Tibial nerve (tissue), 4 donors: ENCODE measurements at regions not wholly inside any gene's neighbourhood (a gene's known extent, or its start where the extent isn't known, plus 50 kb on each side); places are given as distances from the start of the nearest gene placed in this dataset.
"Not testable (repeated sequence)": the region's sequence is repeated elsewhere in the genome, so short reads cannot be mapped to it uniquely, and the experiment has no call there.

Experiments used
- DNase-seq, 2 donors: peaks; one replicate each; pipeline ENCODE4 v3.0.0-alpha.2; 2019; ENCODE audit warnings: low spot score in 2 of 2
- H3K27ac ChIP-seq, 4 donors: fragments of 200-600 bp; sonication (generic) in 3 of 4; one replicate each; pipeline ENCODE4 v1.5.1; 2017 to 2019; ENCODE audit warnings: mild to moderate bottlenecking in 1 of 4
- H3K27me3 ChIP-seq, 2 donors: fragments of 200-600 bp; sonication (generic) in 1 of 2; one replicate each; pipeline versions ENCODE4 v1.5.1 to v1.6.0; 2017 to 2019
- H3K36me3 ChIP-seq, 3 donors: fragments of 200-600 bp; sonication (generic); one replicate each; pipeline ENCODE4 v1.5.1; 2018 to 2019
- H3K4me1 ChIP-seq, 4 donors: fragments of 200-600 bp; sonication (generic) in 3 of 4; one replicate each; pipeline ENCODE4 v1.5.1; 2017 to 2019
- H3K4me3 ChIP-seq, 4 donors: fragments of 200-600 bp; sonication (generic) in 3 of 4; one replicate each; pipeline ENCODE4 v1.5.1; 2017 to 2019; ENCODE audit warnings: mild to moderate bottlenecking in 1 of 4, moderate library complexity in 1 of 4
- H3K9me3 ChIP-seq, 4 donors: fragments of 200-600 bp; sonication (generic) in 3 of 4; one replicate each; pipeline ENCODE4 v1.5.1; 2017 to 2019
- CTCF ChIP-seq, 5 experiments: fragments of 200-600 bp in 3 of 5; fragments of 450-650 bp in 2 of 5; sonication (generic) in 3 of 5; IDR thresholded peaks; one replicate each; pipeline ENCODE4 v1.5.1; 2016 to 2019; ENCODE audit warnings: antibody characterized with exemption in 5 of 5, mild to moderate bottlenecking in 3 of 5, moderate library complexity in 2 of 5
- EP300 ChIP-seq, 2 donors: sonication (generic); formaldehyde crosslinking; IDR thresholded peaks; one replicate each; pipeline ENCODE4 v1.6.1; 2017; ENCODE audit warnings: antibody characterized with exemption in 2 of 2, mild to moderate bottlenecking in 1 of 2
- POLR2A ChIP-seq, 2 donors: fragments of 450-650 bp; IDR thresholded peaks; one replicate each; pipeline ENCODE4 v1.6.1; 2017; ENCODE audit warnings: antibody characterized with exemption in 2 of 2, mild to moderate bottlenecking in 2 of 2, moderate library complexity in 2 of 2
- WGBS, 2 donors: methylation state at CpG; one replicate each; pipeline ENCODE4 v1.1.5; 2018; 5-methylcytosine and 5-hydroxymethylcytosine counted together

- 66 to 74% methylated on average over 4 of the region's 4 CpGs for WGBS, 2 donors
- H3K4me3 ChIP-seq: no peak overlapping the region
- H3K4me1 ChIP-seq: no peaks in the 10 kb centered on the region
- TF ChIP-seq CTCF (IDR thresholded peaks at IDR 0.05) (no peak), EP300 (IDR thresholded peaks at IDR 0.05) (no peak), POLR2A (IDR thresholded peaks at IDR 0.05) (no peak)
- DNase-seq: no peak
- no peak overlapping the region for H3K27ac ChIP-seq
- H3K27me3 ChIP-seq: no peaks in the 10 kb centered on the region
- H3K9me3 ChIP-seq: no peaks in the 10 kb centered on the region
- H3K36me3 ChIP-seq: no peaks in the 10 kb centered on the region
Observed at GRCh38 chr12:88903333-88903732, 323.1 kb upstream of the KITLG start.

GRCh38 chr12:88897723-88898122, 317.5 kb upstream of the KITLG start:
- WGBS, 2 donors: 53 to 62% methylated on average over 1 of the region's 1 CpG
- no peaks in the 10 kb centered on the region for H3K27me3 ChIP-seq
- no peak for DNase-seq
- no peaks in the 10 kb centered on the region for H3K36me3 ChIP-seq
- H3K4me3 ChIP-seq: no peak overlapping the region
- H3K9me3 ChIP-seq: no peaks in the 10 kb centered on the region
- H3K27ac ChIP-seq: no peak overlapping the region
- H3K4me1 ChIP-seq: peaks cover 0 to 6% (median 0%) of the 10 kb centered on the region in 4 donors
- no peak for TF ChIP-seq CTCF (IDR thresholded peaks at IDR 0.05)
- TF ChIP-seq EP300 (IDR thresholded peaks at IDR 0.05): no peak
- no peak for TF ChIP-seq POLR2A (IDR thresholded peaks at IDR 0.05)

GRCh38 chr12:88896958-88897357, 316.7 kb upstream of the KITLG start:
- H3K27me3 ChIP-seq: no peaks in the 10 kb centered on the region
- no peak overlapping the region for H3K27ac ChIP-seq
- no peak overlapping the region for H3K4me3 ChIP-seq
- H3K9me3 ChIP-seq: no peaks in the 10 kb centered on the region
- peaks cover 0 to 6% (median 0%) of the 10 kb centered on the region in 4 donors for H3K4me1 ChIP-seq
- TF ChIP-seq POLR2A (IDR thresholded peaks at IDR 0.05) (no peak), EP300 (IDR thresholded peaks at IDR 0.05) (no peak), CTCF (IDR thresholded peaks at IDR 0.05) (no peak)
- no peaks in the 10 kb centered on the region for H3K36me3 ChIP-seq
- DNase-seq: no peak
- 23 to 33% methylated on average over 2 of the region's 2 CpGs for WGBS, 2 donors

GRCh38 chr12:88895634-88896033, 315.4 kb upstream of the KITLG start:
- Histone ChIP-seq H3K4me1 (peaks cover 0 to 6% (median 0%) of the 10 kb centered on the region in 4 donors), H3K27ac (no peak overlapping the region), H3K4me3 (no peak overlapping the region), H3K36me3 (no peaks in the 10 kb centered on the region), H3K27me3 (no peaks in the 10 kb centered on the region), H3K9me3 (no peaks in the 10 kb centered on the region)
- TF ChIP-seq CTCF (IDR thresholded peaks at IDR 0.05) (no peak), POLR2A (IDR thresholded peaks at IDR 0.05) (no peak), EP300 (IDR thresholded peaks at IDR 0.05) (no peak)
- 53 to 68% methylated on average over 1 of the region's 1 CpG for WGBS, 2 donors
- DNase-seq: no peak

- WGBS, 2 donors: 69 to 71% methylated on average over 3 of the region's 3 CpGs
- no peaks in the 10 kb centered on the region for H3K27me3 ChIP-seq
- no peak for TF ChIP-seq CTCF (IDR thresholded peaks at IDR 0.05)
- no peak for TF ChIP-seq POLR2A (IDR thresholded peaks at IDR 0.05)
- no peaks in the 10 kb centered on the region for H3K36me3 ChIP-seq
- no peak overlapping the region for H3K27ac ChIP-seq
- peaks cover 0 to 6% (median 0%) of the 10 kb centered on the region in 4 donors for H3K4me1 ChIP-seq
- no peak for DNase-seq
- no peaks in the 10 kb centered on the region for H3K9me3 ChIP-seq
- H3K4me3 ChIP-seq: no peak overlapping the region
Observed at GRCh38 chr12:88893801-88894200, 313.5 kb upstream of the KITLG start.

- H3K4me1 ChIP-seq, H3K36me3 ChIP-seq, H3K9me3 ChIP-seq, H3K4me3 ChIP-seq, H3K27ac ChIP-seq, DNase-seq, H3K27me3 ChIP-seq: not testable (repeated sequence)
- 95 to 96% methylated on average over 11 of the region's 11 CpGs for WGBS, 2 donors
Observed at GRCh38 chr12:88891434-88891833, 311.2 kb upstream of the KITLG start.
